ENCODE measurements at regions not wholly inside any gene's neighbourhood (a gene's known extent, or its start where the extent isn't known, plus 50 kb on each side); places are given as distances from the start of the nearest gene placed in this dataset.

DNA sequence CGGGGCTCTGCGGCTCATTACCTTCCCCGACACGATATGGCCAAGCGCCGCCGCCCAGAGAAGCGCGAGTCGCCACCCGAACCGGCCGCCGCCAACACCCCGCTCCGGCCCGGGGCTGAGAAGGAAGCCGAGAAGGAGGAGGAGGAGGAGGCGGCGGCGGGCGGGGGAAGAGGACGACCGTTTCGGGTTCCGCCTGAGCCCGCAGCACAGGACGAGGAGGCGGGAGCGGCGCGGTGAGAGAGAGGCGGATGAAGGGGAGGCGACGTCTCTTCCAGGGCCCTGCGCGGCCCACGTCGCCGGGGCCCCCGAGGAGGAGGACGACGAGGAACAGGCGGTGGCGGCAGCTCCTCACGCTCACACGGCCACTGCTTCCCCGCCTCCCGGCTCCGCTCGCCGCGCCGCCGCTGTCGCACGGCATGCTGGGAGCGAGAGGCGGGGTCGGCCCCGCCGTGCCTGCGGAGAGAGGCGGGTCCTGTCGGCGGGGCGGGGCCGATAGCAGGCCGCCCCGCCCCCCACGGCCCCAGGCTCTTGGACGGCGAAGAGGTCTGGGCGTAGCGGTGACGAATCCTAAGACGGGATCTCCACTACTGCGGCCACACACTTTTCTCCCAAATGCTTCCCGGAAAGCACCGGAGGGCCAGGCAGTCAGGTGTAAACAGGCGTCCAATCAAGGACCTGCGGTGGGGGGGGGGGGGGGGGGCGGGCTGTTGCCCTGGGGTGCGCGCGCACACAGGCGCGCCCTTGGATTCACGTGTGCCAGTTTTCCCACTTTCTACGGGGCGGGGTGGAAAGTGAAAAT, 97.3 kb upstream of the METTL9 start:
- no peak for TF ChIP-seq ZNF138 (CRISPR knock-in tag; conservative IDR thresholded peaks at IDR 0.05)
- TF ChIP-seq, protein P1, sequence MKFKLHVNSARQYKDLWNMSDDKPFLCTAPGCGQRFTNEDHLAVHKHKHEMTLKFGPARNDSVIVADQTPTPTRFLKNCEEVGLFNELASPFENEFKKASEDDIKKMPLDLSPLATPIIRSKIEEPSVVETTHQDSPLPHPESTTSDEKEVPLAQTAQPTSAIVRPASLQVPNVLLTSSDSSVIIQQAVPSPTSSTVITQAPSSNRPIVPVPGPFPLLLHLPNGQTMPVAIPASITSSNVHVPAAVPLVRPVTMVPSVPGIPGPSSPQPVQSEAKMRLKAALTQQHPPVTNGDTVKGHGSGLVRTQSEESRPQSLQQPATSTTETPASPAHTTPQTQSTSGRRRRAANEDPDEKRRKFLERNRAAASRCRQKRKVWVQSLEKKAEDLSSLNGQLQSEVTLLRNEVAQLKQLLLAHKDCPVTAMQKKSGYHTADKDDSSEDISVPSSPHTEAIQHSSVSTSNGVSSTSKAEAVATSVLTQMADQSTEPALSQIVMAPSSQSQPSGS (CRISPR knock-in tag; IDR thresholded peaks at IDR 0.05; ENCODE audit: borderline replicate concordance, low read depth) = no peak
- TF ChIP-seq, protein P2, sequence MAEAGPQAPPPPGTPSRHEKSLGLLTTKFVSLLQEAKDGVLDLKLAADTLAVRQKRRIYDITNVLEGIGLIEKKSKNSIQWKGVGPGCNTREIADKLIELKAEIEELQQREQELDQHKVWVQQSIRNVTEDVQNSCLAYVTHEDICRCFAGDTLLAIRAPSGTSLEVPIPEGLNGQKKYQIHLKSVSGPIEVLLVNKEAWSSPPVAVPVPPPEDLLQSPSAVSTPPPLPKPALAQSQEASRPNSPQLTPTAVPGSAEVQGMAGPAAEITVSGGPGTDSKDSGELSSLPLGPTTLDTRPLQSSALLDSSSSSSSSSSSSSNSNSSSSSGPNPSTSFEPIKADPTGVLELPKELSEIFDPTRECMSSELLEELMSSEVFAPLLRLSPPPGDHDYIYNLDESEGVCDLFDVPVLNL (CRISPR knock-in tag; IDR thresholded peaks at IDR 0.05; ENCODE audit: borderline replicate concordance, low read depth) = no peak
- TF ChIP-seq, protein P3, sequence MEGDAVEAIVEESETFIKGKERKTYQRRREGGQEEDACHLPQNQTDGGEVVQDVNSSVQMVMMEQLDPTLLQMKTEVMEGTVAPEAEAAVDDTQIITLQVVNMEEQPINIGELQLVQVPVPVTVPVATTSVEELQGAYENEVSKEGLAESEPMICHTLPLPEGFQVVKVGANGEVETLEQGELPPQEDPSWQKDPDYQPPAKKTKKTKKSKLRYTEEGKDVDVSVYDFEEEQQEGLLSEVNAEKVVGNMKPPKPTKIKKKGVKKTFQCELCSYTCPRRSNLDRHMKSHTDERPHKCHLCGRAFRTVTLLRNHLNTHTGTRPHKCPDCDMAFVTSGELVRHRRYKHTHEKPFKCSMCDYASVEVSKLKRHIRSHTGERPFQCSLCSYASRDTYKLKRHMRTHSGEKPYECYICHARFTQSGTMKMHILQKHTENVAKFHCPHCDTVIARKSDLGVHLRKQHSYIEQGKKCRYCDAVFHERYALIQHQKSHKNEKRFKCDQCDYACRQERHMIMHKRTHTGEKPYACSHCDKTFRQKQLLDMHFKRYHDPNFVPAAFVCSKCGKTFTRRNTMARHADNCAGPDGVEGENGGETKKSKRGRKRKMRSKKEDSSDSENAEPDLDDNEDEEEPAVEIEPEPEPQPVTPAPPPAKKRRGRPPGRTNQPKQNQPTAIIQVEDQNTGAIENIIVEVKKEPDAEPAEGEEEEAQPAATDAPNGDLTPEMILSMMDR (IDR thresholded peaks at IDR 0.05) = no peak
- TF ChIP-seq, protein P4, sequence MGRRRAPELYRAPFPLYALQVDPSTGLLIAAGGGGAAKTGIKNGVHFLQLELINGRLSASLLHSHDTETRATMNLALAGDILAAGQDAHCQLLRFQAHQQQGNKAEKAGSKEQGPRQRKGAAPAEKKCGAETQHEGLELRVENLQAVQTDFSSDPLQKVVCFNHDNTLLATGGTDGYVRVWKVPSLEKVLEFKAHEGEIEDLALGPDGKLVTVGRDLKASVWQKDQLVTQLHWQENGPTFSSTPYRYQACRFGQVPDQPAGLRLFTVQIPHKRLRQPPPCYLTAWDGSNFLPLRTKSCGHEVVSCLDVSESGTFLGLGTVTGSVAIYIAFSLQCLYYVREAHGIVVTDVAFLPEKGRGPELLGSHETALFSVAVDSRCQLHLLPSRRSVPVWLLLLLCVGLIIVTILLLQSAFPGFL (CRISPR knock-in tag; IDR thresholded peaks at IDR 0.05; ENCODE audit: borderline replicate concordance) = no peak
- TF ChIP-seq, protein P5, sequence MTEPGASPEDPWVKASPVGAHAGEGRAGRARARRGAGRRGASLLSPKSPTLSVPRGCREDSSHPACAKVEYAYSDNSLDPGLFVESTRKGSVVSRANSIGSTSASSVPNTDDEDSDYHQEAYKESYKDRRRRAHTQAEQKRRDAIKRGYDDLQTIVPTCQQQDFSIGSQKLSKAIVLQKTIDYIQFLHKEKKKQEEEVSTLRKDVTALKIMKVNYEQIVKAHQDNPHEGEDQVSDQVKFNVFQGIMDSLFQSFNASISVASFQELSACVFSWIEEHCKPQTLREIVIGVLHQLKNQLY (CRISPR knock-in tag; IDR thresholded peaks at IDR 0.05) = no peak
- TF ChIP-seq, protein P6, sequence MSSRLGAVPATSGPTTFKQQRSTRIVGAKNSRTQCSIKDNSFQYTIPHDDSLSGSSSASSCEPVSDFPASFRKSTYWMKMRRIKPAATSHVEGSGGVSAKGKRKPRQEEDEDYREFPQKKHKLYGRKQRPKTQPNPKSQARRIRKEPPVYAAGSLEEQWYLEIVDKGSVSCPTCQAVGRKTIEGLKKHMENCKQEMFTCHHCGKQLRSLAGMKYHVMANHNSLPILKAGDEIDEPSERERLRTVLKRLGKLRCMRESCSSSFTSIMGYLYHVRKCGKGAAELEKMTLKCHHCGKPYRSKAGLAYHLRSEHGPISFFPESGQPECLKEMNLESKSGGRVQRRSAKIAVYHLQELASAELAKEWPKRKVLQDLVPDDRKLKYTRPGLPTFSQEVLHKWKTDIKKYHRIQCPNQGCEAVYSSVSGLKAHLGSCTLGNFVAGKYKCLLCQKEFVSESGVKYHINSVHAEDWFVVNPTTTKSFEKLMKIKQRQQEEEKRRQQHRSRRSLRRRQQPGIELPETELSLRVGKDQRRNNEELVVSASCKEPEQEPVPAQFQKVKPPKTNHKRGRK (CRISPR knock-in tag; IDR thresholded peaks at IDR 0.05; ENCODE audit: borderline replicate concordance) = no peak
- no peak for TF ChIP-seq ZNF232 (CRISPR knock-in tag; IDR thresholded peaks at IDR 0.05)
- no peak for TF ChIP-seq FOXK1 (CRISPR knock-in tag; IDR thresholded peaks at IDR 0.05)
- TF ChIP-seq ZNF423 (CRISPR knock-in tag; IDR thresholded peaks at IDR 0.05) = no peak

All from WTC11 (cell line).